Ishikawa (cell line): ENCODE measurements at regions not wholly inside any gene's neighbourhood (a gene's known extent, or its start where the extent isn't known, plus 50 kb on each side); places are given as distances from the start of the nearest gene placed in this dataset.

Experiments used
- CEBPB ChIP-seq: IDR thresholded peaks from 2 replicates; pipeline ENCODE4 v1.6.1; 2012
- CREB1 ChIP-seq: IDR thresholded peaks from 2 replicates; pipeline ENCODE4 v1.6.1; 2012; ENCODE audit warnings: low read depth
- EGR1 ChIP-seq: IDR thresholded peaks from 2 replicates; pipeline ENCODE4 v1.6.1; 2012
- EP300 ChIP-seq: IDR thresholded peaks from 2 replicates; pipeline ENCODE4 v1.6.1; 2012; ENCODE audit warnings: borderline replicate concordance
- FOXM1 ChIP-seq: IDR thresholded peaks from 2 replicates; pipeline ENCODE4 v1.6.1; 2012; ENCODE audit warnings: low read depth, borderline replicate concordance
- MAX ChIP-seq: IDR thresholded peaks from 2 replicates; pipeline ENCODE4 v1.6.1; 2012
- NFIC ChIP-seq: IDR thresholded peaks from 2 replicates; pipeline ENCODE4 v1.6.1; 2012
- RAD21 ChIP-seq: IDR thresholded peaks from 2 replicates; pipeline ENCODE4 v1.6.1; 2012; ENCODE audit warnings: low read depth
- TAF1 ChIP-seq: IDR thresholded peaks from 2 replicates; pipeline ENCODE4 v1.6.1; 2012; ENCODE audit warnings: low read depth, mild to moderate bottlenecking
- TCF12 ChIP-seq: IDR thresholded peaks from 2 replicates; pipeline ENCODE4 v1.6.1; 2012; ENCODE audit warnings: low read depth
- TEAD4 ChIP-seq: IDR thresholded peaks from 2 replicates; pipeline ENCODE4 v1.6.1; 2012
- YY1 ChIP-seq: IDR thresholded peaks from 2 replicates; pipeline ENCODE4 v1.6.1; 2012; ENCODE audit warnings: low read depth
- ZBTB7A ChIP-seq: IDR thresholded peaks from 2 replicates; pipeline ENCODE4 v1.6.1; 2012; ENCODE audit warnings: low read depth
- TF ChIP-seq, protein P1 (sequence below): IDR thresholded peaks from 2 replicates; pipeline ENCODE4 v1.6.1; 2012
- TF ChIP-seq, protein P2 (sequence below): IDR thresholded peaks from 2 replicates; pipeline ENCODE4 v1.6.1; 2012; ENCODE audit warnings: low read depth, mild to moderate bottlenecking

DNA sequence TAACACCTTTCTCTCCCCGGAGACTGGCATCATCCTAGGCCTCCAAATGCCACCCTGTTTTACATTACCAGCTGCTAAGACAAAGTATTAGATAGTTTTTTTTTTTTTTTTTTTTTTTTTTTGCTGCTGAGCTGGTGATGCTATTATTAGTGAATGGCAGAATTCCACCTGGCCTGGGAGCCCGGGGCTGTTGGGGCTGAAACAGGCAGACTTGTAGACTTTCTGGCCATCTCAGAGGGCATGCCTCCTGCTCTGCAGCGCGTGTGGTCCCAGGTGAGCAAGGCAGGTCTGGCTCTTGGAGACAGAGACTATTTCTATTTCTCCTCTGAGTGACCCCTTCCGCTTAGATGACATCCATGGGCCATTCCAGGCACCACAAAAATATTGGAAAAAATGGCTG lies 104.2 kb downstream of the EMX2 start:
- TF ChIP-seq, protein P1, sequence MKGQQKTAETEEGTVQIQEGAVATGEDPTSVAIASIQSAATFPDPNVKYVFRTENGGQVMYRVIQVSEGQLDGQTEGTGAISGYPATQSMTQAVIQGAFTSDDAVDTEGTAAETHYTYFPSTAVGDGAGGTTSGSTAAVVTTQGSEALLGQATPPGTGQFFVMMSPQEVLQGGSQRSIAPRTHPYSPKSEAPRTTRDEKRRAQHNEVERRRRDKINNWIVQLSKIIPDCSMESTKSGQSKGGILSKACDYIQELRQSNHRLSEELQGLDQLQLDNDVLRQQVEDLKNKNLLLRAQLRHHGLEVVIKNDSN = no peak
- no peak for TF ChIP-seq TCF12
- TF ChIP-seq EGR1 = no peak
- TF ChIP-seq MAX = no peak
- no peak for TF ChIP-seq CREB1
- no peak for TF ChIP-seq YY1
- TF ChIP-seq CEBPB = no peak
- no peak for TF ChIP-seq NFIC
- no peak for TF ChIP-seq TAF1
- TF ChIP-seq TEAD4 = no peak

GRCh38 chr10:117647306-117647705 lies 104.8 kb downstream of the EMX2 start:
- TF ChIP-seq TCF12 (no peak), EP300 (no peak), NFIC (no peak), TEAD4 (no peak)
- TF ChIP-seq, protein P1 = no peak

DNA sequence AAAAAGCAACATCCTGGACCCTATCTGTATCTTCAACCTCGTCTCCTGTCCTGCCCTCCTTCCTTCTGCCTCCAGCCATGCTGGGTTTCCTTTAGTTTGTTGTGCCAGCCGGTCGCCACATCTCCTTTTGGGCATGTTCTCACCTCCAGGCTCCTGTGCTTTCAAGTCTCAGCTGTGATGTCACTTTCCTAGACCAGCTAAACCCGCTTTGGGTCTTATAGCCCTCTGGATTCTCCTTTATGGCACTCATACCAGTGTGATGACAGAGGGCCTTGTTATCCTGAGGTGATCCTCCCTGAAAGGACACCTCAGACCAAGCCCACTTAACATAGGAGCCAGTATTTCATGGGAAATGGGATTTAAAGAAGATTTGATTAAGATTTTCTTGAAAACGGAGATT lies 108.6 kb downstream of the EMX2 start:
- no peak for TF ChIP-seq NFIC
- no peak for TF ChIP-seq TEAD4
- TF ChIP-seq YY1 = no peak
- TF ChIP-seq, protein P2, sequence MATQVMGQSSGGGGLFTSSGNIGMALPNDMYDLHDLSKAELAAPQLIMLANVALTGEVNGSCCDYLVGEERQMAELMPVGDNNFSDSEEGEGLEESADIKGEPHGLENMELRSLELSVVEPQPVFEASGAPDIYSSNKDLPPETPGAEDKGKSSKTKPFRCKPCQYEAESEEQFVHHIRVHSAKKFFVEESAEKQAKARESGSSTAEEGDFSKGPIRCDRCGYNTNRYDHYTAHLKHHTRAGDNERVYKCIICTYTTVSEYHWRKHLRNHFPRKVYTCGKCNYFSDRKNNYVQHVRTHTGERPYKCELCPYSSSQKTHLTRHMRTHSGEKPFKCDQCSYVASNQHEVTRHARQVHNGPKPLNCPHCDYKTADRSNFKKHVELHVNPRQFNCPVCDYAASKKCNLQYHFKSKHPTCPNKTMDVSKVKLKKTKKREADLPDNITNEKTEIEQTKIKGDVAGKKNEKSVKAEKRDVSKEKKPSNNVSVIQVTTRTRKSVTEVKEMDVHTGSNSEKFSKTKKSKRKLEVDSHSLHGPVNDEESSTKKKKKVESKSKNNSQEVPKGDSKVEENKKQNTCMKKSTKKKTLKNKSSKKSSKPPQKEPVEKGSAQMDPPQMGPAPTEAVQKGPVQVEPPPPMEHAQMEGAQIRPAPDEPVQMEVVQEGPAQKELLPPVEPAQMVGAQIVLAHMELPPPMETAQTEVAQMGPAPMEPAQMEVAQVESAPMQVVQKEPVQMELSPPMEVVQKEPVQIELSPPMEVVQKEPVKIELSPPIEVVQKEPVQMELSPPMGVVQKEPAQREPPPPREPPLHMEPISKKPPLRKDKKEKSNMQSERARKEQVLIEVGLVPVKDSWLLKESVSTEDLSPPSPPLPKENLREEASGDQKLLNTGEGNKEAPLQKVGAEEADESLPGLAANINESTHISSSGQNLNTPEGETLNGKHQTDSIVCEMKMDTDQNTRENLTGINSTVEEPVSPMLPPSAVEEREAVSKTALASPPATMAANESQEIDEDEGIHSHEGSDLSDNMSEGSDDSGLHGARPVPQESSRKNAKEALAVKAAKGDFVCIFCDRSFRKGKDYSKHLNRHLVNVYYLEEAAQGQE = no peak
- TF ChIP-seq CEBPB = no peak

- TF ChIP-seq, protein P1 = no peak
- TF ChIP-seq FOXM1 = no peak
- TF ChIP-seq ZBTB7A = no peak
- TF ChIP-seq, protein P2 = no peak
- TF ChIP-seq NFIC = no peak
- no peak for TF ChIP-seq EP300
- TF ChIP-seq CREB1 = no peak
- no peak for TF ChIP-seq YY1
These were observed 110.0 kb downstream of the EMX2 start for GRCh38 chr10:117652228-117653169.

- TF ChIP-seq MAX (no peak), TEAD4 (no peak), NFIC (no peak), TAF1 (no peak), ZBTB7A (no peak), EGR1 (no peak), RAD21 (no peak), FOXM1 (no peak), CEBPB (no peak), TCF12 (no peak), CREB1 (no peak), EP300 (no peak), YY1 (no peak)
- TF ChIP-seq, protein P2 = no peak
- TF ChIP-seq, protein P1 = no peak
These were observed 110.6 kb downstream of the EMX2 start for GRCh38 chr10:117653170-117653515.
